ENCODE measurements at regions not wholly inside any gene's neighbourhood (a gene's known extent, or its start where the extent isn't known, plus 50 kb on each side); places are given as distances from the start of the nearest gene placed in this dataset.

- H3K4me3 ChIP-seq: no peak overlapping the region
- H3K27ac ChIP-seq: no peak overlapping the region
- DNase-seq (ENCODE audit: low spot score in 2 of 2): no peak
- no peak for TF ChIP-seq POLR2A (IDR thresholded peaks at IDR 0.05)
- no peak for TF ChIP-seq CTCF (IDR thresholded peaks at IDR 0.05)
- no peak for TF ChIP-seq EP300 (IDR thresholded peaks at IDR 0.05)
- 56 to 61% methylated on average over 3 of the region's 3 CpGs for WGBS, 2 donors
- no peaks in the 10 kb centered on the region for H3K4me1 ChIP-seq
- H3K27me3 ChIP-seq: no peaks in the 10 kb centered on the region
- no peaks in the 10 kb centered on the region for H3K36me3 ChIP-seq
- H3K9me3 ChIP-seq: no peaks in the 10 kb centered on the region
These were observed 121.4 kb downstream of the MED10 start for GRCh38 chr5:6256901-6257300.

GRCh38 chr5:6255956-6256355, 122.4 kb downstream of the MED10 start:
- WGBS, 2 donors: 46 to 52% methylated on average over 2 of the region's 2 CpGs
- no peak for DNase-seq (ENCODE audit: low spot score in 2 of 2)
- Histone ChIP-seq H3K9me3 (peaks cover 0 to 2% (median 0%) of the 10 kb centered on the region in 4 donors), H3K27me3 (no peaks in the 10 kb centered on the region), H3K4me3 (no peak overlapping the region), H3K36me3 (no peaks in the 10 kb centered on the region), H3K4me1 (no peaks in the 10 kb centered on the region), H3K27ac (no peak overlapping the region)
- TF ChIP-seq CTCF (IDR thresholded peaks at IDR 0.05) (no peak), EP300 (IDR thresholded peaks at IDR 0.05) (no peak), POLR2A (IDR thresholded peaks at IDR 0.05) (no peak)

DNA sequence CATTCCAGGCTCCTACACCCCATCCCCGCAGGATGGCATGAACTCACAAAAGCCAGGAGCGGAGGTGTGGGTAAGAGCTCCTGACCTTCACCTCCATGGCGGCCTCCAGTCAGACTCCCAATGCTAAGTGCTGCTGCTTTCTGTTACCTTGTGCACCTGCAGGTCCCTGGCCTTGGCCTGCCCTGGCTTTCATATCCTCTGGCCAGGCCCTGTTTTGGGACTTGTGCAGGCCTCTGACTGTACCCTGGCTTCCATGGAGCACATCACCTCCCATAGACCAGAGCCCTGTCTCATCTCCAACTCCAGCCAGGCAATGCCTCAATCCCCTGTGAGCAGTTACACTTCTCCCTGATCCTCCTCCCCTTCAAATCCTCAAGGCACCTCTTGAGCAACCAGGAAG, 124.5 kb downstream of the MED10 start:
- Histone ChIP-seq H3K9me3 (peaks cover 0 to 12% (median 0%) of the 10 kb centered on the region in 4 donors), H3K36me3 (no peaks in the 10 kb centered on the region), H3K27ac (no peak overlapping the region), H3K4me1 (no peaks in the 10 kb centered on the region), H3K4me3 (no peak overlapping the region), H3K27me3 (no peaks in the 10 kb centered on the region)
- no peak for DNase-seq (ENCODE audit: low spot score in 2 of 2)
- WGBS, 2 donors: 71 to 100% methylated on average over 2 to 3 of the region's 3 CpGs
- TF ChIP-seq POLR2A (IDR thresholded peaks at IDR 0.05) (no peak), EP300 (IDR thresholded peaks at IDR 0.05) (no peak), CTCF (IDR thresholded peaks at IDR 0.05) (no peak)

- H3K4me1 ChIP-seq: no peaks in the 10 kb centered on the region
- TF ChIP-seq POLR2A (IDR thresholded peaks at IDR 0.05) (no peak), EP300 (IDR thresholded peaks at IDR 0.05) (no peak), CTCF (IDR thresholded peaks at IDR 0.05) (no peak)
- no peak for DNase-seq (ENCODE audit: low spot score in 2 of 2)
- WGBS, 2 donors: 74 to 76% methylated on average over 5 of the region's 5 CpGs
- H3K36me3 ChIP-seq: no peaks in the 10 kb centered on the region
- H3K9me3 ChIP-seq: peaks cover 0 to 12% (median 0%) of the 10 kb centered on the region in 4 donors
- no peaks in the 10 kb centered on the region for H3K27me3 ChIP-seq
- no peak overlapping the region for H3K4me3 ChIP-seq
- no peak overlapping the region for H3K27ac ChIP-seq
These were observed 125.1 kb downstream of the MED10 start for GRCh38 chr5:6253281-6253680.

DNA sequence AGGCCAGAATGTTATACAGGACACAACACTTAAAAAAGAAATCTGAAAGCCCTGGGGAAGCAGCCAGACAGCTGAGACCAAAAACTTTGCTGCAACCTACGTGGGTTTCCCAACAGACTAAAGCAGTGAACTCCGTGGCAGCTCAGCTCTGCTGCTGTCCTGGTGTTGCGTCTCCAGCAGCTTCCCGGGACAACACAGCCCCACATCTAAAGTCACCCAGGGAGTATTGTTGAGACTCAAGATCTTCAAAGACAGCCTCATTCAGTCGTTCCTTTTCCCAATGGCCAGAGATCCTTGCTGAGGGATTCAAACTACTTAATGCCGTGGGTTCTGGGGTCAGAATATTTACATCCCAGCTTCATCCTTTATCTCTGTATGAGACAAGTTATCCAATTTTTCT, 125.8 kb downstream of the MED10 start:
- Histone ChIP-seq H3K36me3 (no peaks in the 10 kb centered on the region), H3K27ac (no peak overlapping the region), H3K9me3 (peaks cover 0 to 12% (median 0%) of the 10 kb centered on the region in 4 donors), H3K27me3 (no peaks in the 10 kb centered on the region), H3K4me3 (no peak overlapping the region), H3K4me1 (no peaks in the 10 kb centered on the region)
- no peak for TF ChIP-seq CTCF (IDR thresholded peaks at IDR 0.05)
- no peak for TF ChIP-seq POLR2A (IDR thresholded peaks at IDR 0.05)
- TF ChIP-seq EP300 (IDR thresholded peaks at IDR 0.05): no peak
- DNase-seq (ENCODE audit: low spot score in 2 of 2): no peak
- WGBS, 2 donors: 69 to 72% methylated on average over 6 of the region's 6 CpGs
